ENCODE measurements at regions not wholly inside any gene's neighbourhood (a gene's known extent, or its start where the extent isn't known, plus 50 kb on each side); places are given as distances from the start of the nearest gene placed in this dataset.

- Histone ChIP-seq H3K4me3 (no peak overlapping the region), H3K36me3 (ENCODE audit: control insufficient read depth, insufficient read depth, low read length) (no peaks in the 10 kb centered on the region), H3K9me1 (ENCODE audit: control insufficient read depth, insufficient read depth, low read length) (no peaks in the 10 kb centered on the region), H2AFZ (ENCODE audit: low read depth, low read length) (no peak overlapping the region), H3K27ac (ENCODE audit: extremely low read depth, low read depth, low read length) (no peak overlapping the region), H3K79me2 (ENCODE audit: control insufficient read depth, insufficient read depth, low read length) (no peaks in the 10 kb centered on the region), H4K20me1 (replicated peaks; ENCODE audit: control insufficient read depth, insufficient read depth, low read length) (no peaks in the 10 kb centered on the region), H3K9me3 (replicated peaks; ENCODE audit: control insufficient read depth, insufficient read depth, low read depth, low read length) (no peaks in the 10 kb centered on the region), H3K4me2 (ENCODE audit: insufficient read depth, low read length) (no peak overlapping the region), H3K27me3 (ENCODE audit: control insufficient read depth in 2 of 2, insufficient read depth in 2 of 2, low read length in 2 of 2) (peaks cover 0 to 28% of the 10 kb centered on the region in 2 experiments; a peak in 2 of 5 replicates), H3K9ac (ENCODE audit: insufficient read depth in 1 of 2, low read depth in 2 of 2, low read length in 2 of 2) (no peak overlapping the region), H3K4me1 (replicated peaks in 1 of 2; ENCODE audit: control insufficient read depth in 2 of 2, insufficient read depth in 2 of 2, low read length in 2 of 2) (no peaks in the 10 kb centered on the region)
- FAIRE-seq, result no peak
- POLR2A ChIA-PET, result no interaction called here
- DNase-seq (ENCODE audit: extremely low read depth in 1 of 4, low spot score in 3 of 4), result no peak
- TF ChIP-seq ZNF3 (CRISPR knock-in tag; IDR thresholded peaks at IDR 0.05), result no peak
- TF ChIP-seq ZSCAN32 (CRISPR knock-in tag; IDR thresholded peaks at IDR 0.05), result no peak
- TF ChIP-seq TBL1XR1 (IDR thresholded peaks at IDR 0.05; ENCODE audit: low read length in 2 of 2), result no peak
- TF ChIP-seq NONO (IDR thresholded peaks at IDR 0.05; ENCODE audit: low read depth in 2 of 2, low read length in 1 of 2), result no peak
- TF ChIP-seq C11orf30 (IDR thresholded peaks at IDR 0.05; ENCODE audit: low read depth), result no peak
- no peak for TF ChIP-seq KLF1 (tag; IDR thresholded peaks at IDR 0.05)
- TF ChIP-seq POU5F1 (IDR thresholded peaks at IDR 0.05; ENCODE audit: borderline replicate concordance, low read depth, low read length, partially characterized antibody), result no peak
- TF ChIP-seq PHTF2 (CRISPR knock-in tag; IDR thresholded peaks at IDR 0.05), result no peak
- TF ChIP-seq ID3 (CRISPR knock-in tag; IDR thresholded peaks at IDR 0.05), result no peak
- no peak for TF ChIP-seq ID3 (tag; IDR thresholded peaks at IDR 0.05)
- no peak for TF ChIP-seq ADNP (tag; IDR thresholded peaks at IDR 0.05)
- no peak for TF ChIP-seq MXI1 (IDR thresholded peaks at IDR 0.05; ENCODE audit: low read depth, low read length)
- no peak for TF ChIP-seq YBX1 (IDR thresholded peaks at IDR 0.05)
- no peak for ATAC-seq
- no TSS peak for BruUV-seq (replicated peaks)
- in situ Hi-C loops (cut with MboI) (no loop called here), intact Hi-C loops (cut with micrococcal nuclease) (no loop called here)
- CTCF ChIA-PET (ENCODE audit: low intra/inter-chr PET ratio), result no interaction called here
- WGBS (ENCODE audit: insufficient coverage, low coverage, missing lambda C conversion rate), result 0% methylated on average over 5 of the region's 6 CpGs
These were observed 93.0 kb upstream of the IRS2 start for GRCh38 chr13:109879338-109879737.
